KMS-11 (cell line): ENCODE measurements at regions not wholly inside any gene's neighbourhood (a gene's known extent, or its start where the extent isn't known, plus 50 kb on each side); places are given as distances from the start of the nearest gene placed in this dataset.
"Not testable (repeated sequence)": the region's sequence is repeated elsewhere in the genome, so short reads cannot be mapped to it uniquely, and the experiment has no call there.

Experiments used
- H2AFZ ChIP-seq: fragments of 200-600 bp; sonication (generic); 2 replicates; pipeline ENCODE4 v1.6.1; 2016; ENCODE audit warnings: antibody characterized with exemption, mixed run types, low read depth
- H3K27ac ChIP-seq: fragments of 200-600 bp; sonication (generic); 2 replicates; pipeline ENCODE4 v1.6.1; 2016; ENCODE audit warnings: mild to moderate bottlenecking, mixed run types
- H3K27me3 ChIP-seq: fragments of 200-600 bp; sonication (generic); 2 replicates; pipeline ENCODE4 v1.6.1; 2017; ENCODE audit warnings: mild to moderate bottlenecking, low read depth, mixed run types, moderate library complexity; ENCODE audit not compliant: insufficient read depth
- H3K36me3 ChIP-seq: fragments of 200-600 bp; sonication (generic); 2 replicates; pipeline ENCODE4 v1.6.1; 2017; ENCODE audit warnings: mild to moderate bottlenecking, mixed run types; ENCODE audit not compliant: insufficient read depth
- H3K4me1 ChIP-seq: fragments of 200-600 bp; sonication (generic); 2 replicates; pipeline ENCODE4 v1.6.1; 2016; ENCODE audit warnings: mild to moderate bottlenecking, low read depth, mixed run types; ENCODE audit not compliant: poor library complexity, severe bottlenecking
- H3K4me2 ChIP-seq: fragments of 200-600 bp; sonication (generic); 2 replicates; pipeline ENCODE4 v1.7.0; 2016; ENCODE audit warnings: mild to moderate bottlenecking, mixed run types
- H3K4me3 ChIP-seq: fragments of 200-600 bp; sonication (generic); IDR thresholded peaks from 2 replicates; pipeline ENCODE4 v1.6.1; 2017; ENCODE audit warnings: low read depth, low read length, mixed read lengths; ENCODE audit not compliant: insufficient read depth
- H3K79me2 ChIP-seq: fragments of 200-600 bp; sonication (generic); 2 replicates; pipeline ENCODE4 v1.6.1; 2016; ENCODE audit warnings: low read depth, mixed run types; ENCODE audit not compliant: insufficient read depth
- H3K9ac ChIP-seq: fragments of 200-600 bp; sonication (generic); 2 replicates; pipeline ENCODE4 v1.6.1; 2016; ENCODE audit warnings: mild to moderate bottlenecking, mixed run types
- H4K20me1 ChIP-seq: fragments of 200-600 bp; sonication (generic); 2 replicates; pipeline ENCODE4 v1.6.1; 2016; ENCODE audit warnings: mild to moderate bottlenecking, mixed run types; ENCODE audit not compliant: insufficient read depth
- CTCF ChIP-seq: fragments of 200-600 bp; sonication (generic); conservative IDR thresholded peaks from 2 replicates; pipeline ENCODE4 v1.6.1; 2017; ENCODE audit warnings: low read depth, mild to moderate bottlenecking, antibody characterized with exemption, low read length, moderate library complexity, mixed read lengths

DNA sequence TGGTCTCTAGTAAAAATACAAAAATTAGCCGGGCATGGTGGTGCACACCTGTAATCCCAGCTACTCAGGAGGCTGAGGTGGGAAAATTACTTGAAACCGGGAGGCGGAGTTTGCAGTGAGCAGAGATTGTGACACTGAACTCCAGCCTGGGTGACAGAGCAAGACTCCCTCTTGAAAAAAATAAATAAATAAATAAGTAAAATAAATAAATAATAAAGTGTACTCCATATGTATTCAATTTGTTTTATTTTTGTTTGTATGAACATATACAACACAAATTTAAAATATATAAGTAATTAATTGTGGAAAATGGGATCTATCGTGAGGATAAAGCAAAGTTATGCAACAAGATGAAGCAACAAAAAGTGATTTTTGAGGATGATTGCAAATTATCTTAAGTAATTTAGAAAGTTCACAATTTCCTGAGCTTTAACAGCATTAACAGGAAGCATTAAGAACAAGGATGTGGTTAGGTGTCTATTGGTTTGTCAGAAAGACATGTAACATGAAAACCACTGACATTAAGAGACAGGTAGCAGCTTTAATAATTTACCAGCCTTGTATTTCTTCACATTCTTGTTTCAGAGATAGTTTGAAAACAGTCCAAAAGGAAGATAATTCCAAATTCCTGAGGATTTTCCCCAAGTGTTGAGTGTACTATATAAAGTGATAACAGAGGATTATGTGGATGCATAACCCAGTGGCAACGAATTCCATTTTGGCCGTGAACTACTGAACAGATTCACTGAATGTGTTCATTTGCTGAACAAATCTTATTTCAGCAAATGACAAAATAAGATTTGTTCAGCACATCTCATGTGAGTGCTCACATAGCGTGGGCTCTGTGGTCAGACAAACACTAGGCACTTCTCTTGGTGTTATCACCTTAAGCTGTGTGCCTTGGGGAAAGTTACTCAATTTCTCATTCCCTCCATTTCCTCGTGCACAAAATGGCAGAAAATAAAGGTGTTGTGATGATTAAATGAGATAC is 68.6 kb upstream of the RESF1 start:
- Histone ChIP-seq H3K4me2 (peak overlapping the region; percentile 15), H3K27ac (no peak overlapping the region), H3K4me1 (peaks cover 62% of the 10 kb centered on the region), H4K20me1 (no peaks in the 10 kb centered on the region), H2AFZ (no peak overlapping the region), H3K27me3 (no peaks in the 10 kb centered on the region), H3K4me3 (no peak overlapping the region), H3K36me3 (no peaks in the 10 kb centered on the region), H3K9ac (no peak overlapping the region), H3K79me2 (no peaks in the 10 kb centered on the region)
- TF ChIP-seq CTCF: no peak

GRCh38 chr12:31887109-31887811 is 72.0 kb upstream of the RESF1 start:
- peak overlapping the region; percentile 46; the same call in 1 of the 2 replicates for H3K27ac ChIP-seq
- H3K9ac ChIP-seq: no peak overlapping the region
- no peaks in the 10 kb centered on the region for H4K20me1 ChIP-seq
- no peaks in the 10 kb centered on the region for H3K27me3 ChIP-seq
- H2AFZ ChIP-seq: no peak overlapping the region
- peaks cover 46% of the 10 kb centered on the region for H3K4me1 ChIP-seq
- no peak overlapping the region for H3K4me3 ChIP-seq
- no peaks in the 10 kb centered on the region for H3K36me3 ChIP-seq
- H3K79me2 ChIP-seq: no peaks in the 10 kb centered on the region
- no peak for TF ChIP-seq CTCF
- peak overlapping the region; percentile 3; the same call in 1 of the 2 replicates for H3K4me2 ChIP-seq

- H4K20me1 ChIP-seq, H3K36me3 ChIP-seq, H3K9ac ChIP-seq, H2AFZ ChIP-seq, H3K79me2 ChIP-seq, H3K4me2 ChIP-seq, H3K4me3 ChIP-seq, H3K27ac ChIP-seq, H3K27me3 ChIP-seq: not testable (repeated sequence)
- peaks cover 21% of the 10 kb centered on the region for H3K4me1 ChIP-seq
Observed at GRCh38 chr12:31882682-31883081, 76.5 kb upstream of the RESF1 start.

GRCh38 chr12:31880340-31880739 is 78.9 kb upstream of the RESF1 start:
- no peaks in the 10 kb centered on the region for H3K36me3 ChIP-seq
- H3K79me2 ChIP-seq: no peaks in the 10 kb centered on the region
- no peaks in the 10 kb centered on the region for H4K20me1 ChIP-seq
- H2AFZ ChIP-seq: no peak overlapping the region
- H3K4me2 ChIP-seq: no peak overlapping the region
- H3K4me3 ChIP-seq: no peak overlapping the region
- no peak overlapping the region for H3K9ac ChIP-seq
- TF ChIP-seq CTCF: no peak
- H3K27me3 ChIP-seq: no peaks in the 10 kb centered on the region
- no peak overlapping the region for H3K27ac ChIP-seq
- H3K4me1 ChIP-seq: peaks cover 6% of the 10 kb centered on the region
